ENCODE measurements at regions not wholly inside any gene's neighbourhood (a gene's known extent, or its start where the extent isn't known, plus 50 kb on each side); places are given as distances from the start of the nearest gene placed in this dataset.

GRCh38 chr14:75373133-75373532 is 54.7 kb upstream of the JDP2 start:
- H3K14ac ChIP-seq (replicated peaks; ENCODE audit: low read depth, low read length): no peak overlapping the region
- ATAC-seq (ENCODE audit: low read depth): no peak
- H4K5ac ChIP-seq (ENCODE audit: low read depth, low read length): no peak overlapping the region
- no peak overlapping the region for H3K4ac ChIP-seq (ENCODE audit: low read depth, low read length)
- H3K4me2 ChIP-seq (ENCODE audit: low read depth, low read length): no peak overlapping the region
- no TSS peak for BruUV-seq (replicated peaks)
- no peak for TF ChIP-seq BHLHE40 (IDR thresholded peaks at IDR 0.05; ENCODE audit: low read depth, low read length)
- TF ChIP-seq MAZ (IDR thresholded peaks at IDR 0.05; ENCODE audit: borderline replicate concordance, low read depth, low read length): no peak
- no peak for TF ChIP-seq ELK1 (IDR thresholded peaks at IDR 0.05; ENCODE audit: borderline replicate concordance, low read depth, low read length)
- no peak for TF ChIP-seq NFE2L2 (IDR thresholded peaks at IDR 0.05; ENCODE audit: low read depth, low read length)
- no peak for TF ChIP-seq CEBPB (IDR thresholded peaks at IDR 0.05; ENCODE audit: low read depth, low read length)
- TF ChIP-seq SMC3 (IDR thresholded peaks at IDR 0.05; ENCODE audit: low read depth, low read length): no peak
- no peak for TF ChIP-seq POLR2A (IDR thresholded peaks at IDR 0.05; ENCODE audit: low read depth, low read length)
- TF ChIP-seq CTCF (conservative IDR thresholded peaks at IDR 0.05; ENCODE audit: low read depth, low read length): no peak
- no peak for TF ChIP-seq FOS (IDR thresholded peaks at IDR 0.05; ENCODE audit: low read depth, low read length)
- TF ChIP-seq CHD1 (IDR thresholded peaks at IDR 0.05; ENCODE audit: low read depth, low read length): no peak
- TF ChIP-seq RAD21 (IDR thresholded peaks at IDR 0.05; ENCODE audit: low read length): no peak
- TF ChIP-seq RCOR1 (IDR thresholded peaks at IDR 0.05; ENCODE audit: insufficient replicate concordance, low read length): no peak
- no peak for TF ChIP-seq MXI1 (IDR thresholded peaks at IDR 0.05; ENCODE audit: borderline replicate concordance, low read depth, low read length)
- TF ChIP-seq MAFK (IDR thresholded peaks at IDR 0.05; ENCODE audit: low read depth, low read length): no peak
- no peak for TF ChIP-seq RFX5 (IDR thresholded peaks at IDR 0.05; ENCODE audit: low read depth, low read length)
- no peak for TF ChIP-seq USF2 (IDR thresholded peaks at IDR 0.05; ENCODE audit: low read depth, low read length)
- H3K23ac ChIP-seq (ENCODE audit: low read depth, low read length): no peak overlapping the region
- no peak overlapping the region for H3K27ac ChIP-seq (ENCODE audit: insufficient read depth, low read length)
- H2BK5ac ChIP-seq (ENCODE audit: low read depth, low read length, poor library complexity, severe bottlenecking): no peak overlapping the region
- intact Hi-C loops (cut with micrococcal nuclease): no loop called here
- H3K56ac ChIP-seq (ENCODE audit: extremely low read depth, insufficient read depth, low read length): no peak overlapping the region
- ChIA-PET POLR2A (ENCODE audit: unreplicated experiment) (no interaction called here), CTCF (interaction anchor here (0.7 kb wide), 1 partner anchor 9 kb away, joined by 3 read pairs; no protein-coding TSS in a partner anchor)
- H2AK5ac ChIP-seq (ENCODE audit: low read depth, low read length): no peak overlapping the region
- dilution Hi-C loops (cut with HindIII; ENCODE audit: low sequenced_read_pairs, unreplicated experiment): no loop called here
- 0 out of 2 replicates have a peak, but pooled peaks cover 2% of the 10 kb centered on the region for H3K9me3 ChIP-seq (ENCODE audit: control insufficient read depth, insufficient read depth, low read length)
- H3K4me1 ChIP-seq (ENCODE audit: control insufficient read depth, insufficient read depth, low read length): no peaks in the 10 kb centered on the region
- H2BK15ac ChIP-seq (ENCODE audit: low read depth, low read length): no peak overlapping the region
- no peaks in the 10 kb centered on the region for H3K36me3 ChIP-seq (ENCODE audit: control insufficient read depth, insufficient read depth, low read length)
- H4K91ac ChIP-seq (ENCODE audit: insufficient read depth, low read depth, low read length): no peak overlapping the region
- WGBS, 2 experiments (ENCODE audit: extremely low coverage in 2 of 2, insufficient read length in 1 of 2): no CpG with 5 or more reads among the region's 3 CpGs
- no peak overlapping the region for H2AK9ac ChIP-seq (replicated peaks; ENCODE audit: low read depth, low read length, poor library complexity)
- no peak overlapping the region for H3K18ac ChIP-seq (ENCODE audit: low read depth, low read length)
- H3K27me3 ChIP-seq (ENCODE audit: control insufficient read depth, insufficient read depth, low read length): peaks cover 41% of the 10 kb centered on the region
- H3K4me3 ChIP-seq (ENCODE audit: insufficient read depth, low read depth, low read length): no peak overlapping the region
- no peak overlapping the region for H3K9ac ChIP-seq (ENCODE audit: low read depth, low read length)
- no peak for DNase-seq
- no peaks in the 10 kb centered on the region for H4K20me1 ChIP-seq (ENCODE audit: insufficient read depth, low read length)
- in situ Hi-C loops (cut with MboI; ENCODE audit: low sequenced_read_pairs): no loop called here
- H2AFZ ChIP-seq (replicated peaks; ENCODE audit: low read length, poor library complexity): no peak overlapping the region
- no peak overlapping the region for H4K8ac ChIP-seq (ENCODE audit: low read depth in 2 of 2, low read length in 2 of 2)
- no peak overlapping the region for H2BK20ac ChIP-seq (ENCODE audit: low read depth, low read length)
- no peak overlapping the region for H2BK120ac ChIP-seq (ENCODE audit: low read depth, low read length)
- H3K79me1 ChIP-seq (ENCODE audit: low read depth in 1 of 2, low read length in 2 of 2): no peaks in the 10 kb centered on the region
- no peaks in the 10 kb centered on the region for H3K9me1 ChIP-seq (ENCODE audit: insufficient read depth, low read length)
